Fibroblast of skin of back (primary cell): ENCODE measurements at regions not wholly inside any gene's neighbourhood (a gene's known extent, or its start where the extent isn't known, plus 50 kb on each side); places are given as distances from the start of the nearest gene placed in this dataset.

Experiments used
- DNase-seq: peaks from one replicate; pipeline ENCODE4 v3.0.0-alpha.2; 2013

DNA sequence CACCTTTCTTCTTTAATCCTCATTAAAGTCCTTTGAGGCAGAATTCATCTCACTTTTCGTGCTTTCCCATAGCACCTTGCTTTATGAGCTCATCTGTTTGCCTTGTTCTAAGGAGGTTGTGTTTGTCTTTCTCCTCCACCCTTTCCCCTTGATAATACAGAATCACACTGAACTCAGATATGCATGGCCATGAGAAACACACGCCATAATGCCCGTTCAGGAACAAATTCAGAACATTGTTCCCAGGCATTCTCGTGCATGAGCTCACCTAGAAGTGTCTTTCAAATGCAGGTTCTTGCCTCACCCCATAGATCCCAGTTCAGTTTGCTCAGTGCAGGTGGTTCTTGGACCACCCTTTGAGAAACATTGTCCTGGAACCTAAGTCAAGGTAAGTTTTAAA, 71.1 kb downstream of the TMEM114 start:
- DNase-seq: no peak

DNA sequence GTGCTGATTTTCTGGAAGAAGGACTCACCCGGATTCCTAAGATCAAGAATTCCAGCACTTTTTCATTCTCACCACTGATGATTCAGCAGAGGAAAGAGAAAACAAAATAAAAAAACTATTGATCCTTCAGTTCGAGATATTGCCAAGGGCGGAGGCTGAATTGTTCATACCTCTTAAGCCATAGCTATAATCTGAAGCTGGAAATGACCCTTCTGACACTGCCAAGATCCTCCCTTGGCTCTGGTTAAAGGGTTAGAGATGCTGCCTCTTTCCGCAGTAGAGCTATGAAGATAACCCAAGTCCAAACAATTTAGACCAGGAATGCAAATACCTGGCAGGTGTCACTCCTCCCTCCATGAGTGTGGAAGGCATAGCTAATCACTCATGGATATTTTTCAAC, 73.0 kb downstream of the TMEM114 start:
- DNase-seq: no peak

DNA sequence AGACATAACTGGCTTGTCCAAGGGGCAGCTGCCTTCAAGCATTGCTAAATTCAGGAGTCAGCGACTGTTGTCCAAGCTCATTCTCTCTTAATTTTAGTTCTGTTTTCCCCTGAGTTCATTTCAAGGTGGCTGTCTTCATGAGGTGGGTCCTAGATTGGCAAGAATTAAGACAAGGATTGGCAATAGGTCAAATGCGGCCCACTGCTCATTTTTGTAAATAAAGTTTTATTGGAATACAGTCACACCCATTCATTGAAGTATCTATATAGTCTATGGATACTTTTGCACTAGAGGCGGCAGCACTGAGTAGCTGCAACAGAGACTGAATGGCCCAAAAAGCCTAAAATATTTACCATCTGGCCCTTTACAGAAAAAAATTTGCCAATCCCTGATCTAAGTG, 73.8 kb downstream of the TMEM114 start:
- DNase-seq: no peak

DNA sequence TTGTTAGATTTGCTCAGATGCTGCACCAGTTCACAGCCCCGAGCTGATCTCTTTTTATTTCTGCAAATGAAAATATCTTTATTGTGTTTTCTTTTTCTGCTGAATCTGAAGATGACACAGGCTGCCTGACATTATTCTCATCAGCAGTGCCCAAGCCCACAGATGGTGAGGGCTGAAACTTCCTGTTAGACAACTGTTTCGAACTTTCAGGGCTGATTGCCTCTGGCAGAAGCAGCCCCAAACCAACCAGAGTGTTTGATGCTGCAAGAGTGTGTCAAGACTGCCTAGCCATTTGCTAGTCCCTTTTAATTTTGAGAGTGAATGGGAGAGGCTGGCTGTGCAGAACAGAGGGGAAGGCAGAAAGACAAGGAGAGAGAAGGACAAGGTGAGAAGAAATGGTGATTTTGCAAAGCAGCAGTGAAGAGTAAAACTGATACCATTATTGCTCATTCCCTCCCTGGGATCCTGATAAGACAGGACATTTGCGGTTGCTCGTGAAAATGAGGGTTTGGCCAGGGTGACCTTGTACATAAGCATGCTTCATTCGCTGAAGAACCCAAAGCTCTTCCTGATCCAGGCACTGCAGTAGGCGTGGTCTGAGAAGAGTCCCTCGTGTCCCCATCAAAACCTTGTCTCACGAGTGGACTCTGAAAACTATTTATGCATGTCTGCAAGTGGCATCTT, 77.2 kb downstream of the TMEM114 start:
- no peak for DNase-seq

DNA sequence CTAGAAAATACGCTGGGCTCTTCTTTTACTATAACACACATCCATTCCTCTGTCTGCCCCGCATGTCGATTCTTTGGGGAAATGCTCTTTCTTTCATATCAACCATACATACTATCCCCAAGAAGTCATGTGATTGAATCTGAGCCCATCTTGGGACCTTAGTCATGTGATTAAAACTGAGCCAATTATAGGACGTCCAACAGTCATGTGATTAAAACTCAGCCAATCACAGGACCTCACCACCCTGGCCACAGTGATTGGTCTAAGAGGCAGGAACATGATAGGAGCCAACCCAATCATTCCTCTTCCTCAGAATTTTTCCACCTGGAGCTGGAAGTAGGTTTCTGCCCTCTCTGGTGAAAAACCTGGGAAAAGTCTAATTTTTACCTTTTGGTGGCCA, 78.8 kb downstream of the TMEM114 start:
- no peak for DNase-seq

DNA sequence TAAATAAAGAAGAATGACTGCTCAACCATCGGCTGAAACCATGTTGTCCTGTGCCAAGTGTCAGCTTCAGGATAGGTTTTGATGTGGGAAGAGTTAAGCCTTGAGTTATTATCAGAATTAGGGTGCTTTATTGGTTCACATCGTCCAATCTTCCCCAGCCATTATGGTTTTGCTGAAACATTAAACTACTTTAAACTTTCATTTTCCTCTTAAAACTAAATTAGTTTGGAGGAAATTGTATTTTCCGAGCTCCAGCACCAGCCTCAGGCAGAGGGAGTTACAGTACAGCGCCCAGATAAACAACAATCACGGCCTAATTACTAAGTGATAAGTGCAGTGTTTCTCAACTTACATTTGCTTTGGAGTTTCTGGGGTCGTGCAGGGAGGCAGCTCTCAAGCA, 80.2 kb downstream of the TMEM114 start:
- no peak for DNase-seq

DNA sequence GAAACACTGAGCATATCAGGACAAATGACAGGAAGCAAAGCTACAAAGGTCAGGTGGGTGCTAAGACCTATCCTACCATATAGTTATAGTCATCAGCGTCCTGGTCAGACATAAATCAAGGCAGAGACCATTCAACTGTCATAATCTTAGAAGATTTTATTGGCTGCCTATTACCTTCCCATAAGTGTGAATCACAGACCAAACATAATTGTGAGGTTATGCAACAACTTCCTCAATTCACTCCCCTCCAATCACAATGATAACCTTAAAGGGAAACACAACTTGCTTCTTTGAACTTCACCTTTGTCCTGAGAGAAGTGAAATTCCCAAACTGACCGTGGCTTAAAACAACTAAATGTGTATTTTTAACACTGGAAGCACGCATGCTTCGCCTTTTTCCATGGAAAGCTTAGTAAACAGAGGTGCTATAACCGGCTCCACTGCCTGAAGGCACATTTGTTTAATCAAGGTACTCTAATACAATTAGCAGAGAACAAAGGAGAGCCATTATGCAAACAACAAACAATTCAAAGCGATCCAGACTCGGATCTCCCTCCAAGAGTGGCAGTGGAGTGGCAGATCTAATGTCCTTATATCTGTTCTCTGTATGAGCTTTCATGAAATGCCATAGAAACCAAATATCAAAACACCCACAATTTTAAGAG, 84.9 kb downstream of the TMEM114 start:
- no peak for DNase-seq

DNA sequence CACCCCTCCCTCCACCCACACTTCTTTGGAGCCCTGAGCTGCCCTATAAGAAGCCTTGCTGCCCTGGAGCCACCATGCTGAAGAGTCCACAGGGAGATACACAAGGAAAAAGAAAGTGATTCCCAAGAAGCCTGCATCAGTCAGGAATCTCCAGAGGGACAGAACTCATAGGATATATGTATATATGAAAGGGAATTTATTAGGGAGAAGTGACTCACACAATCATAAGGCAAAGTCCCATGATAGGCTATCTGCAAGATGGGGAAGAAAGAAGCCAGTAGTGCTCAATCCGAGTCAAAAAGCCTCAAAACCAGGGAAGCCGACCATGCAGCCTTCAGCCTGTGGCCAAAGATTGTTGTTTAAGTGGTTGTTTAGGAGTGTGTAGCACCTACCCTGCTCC, 87.9 kb downstream of the TMEM114 start:
- no peak for DNase-seq

DNA sequence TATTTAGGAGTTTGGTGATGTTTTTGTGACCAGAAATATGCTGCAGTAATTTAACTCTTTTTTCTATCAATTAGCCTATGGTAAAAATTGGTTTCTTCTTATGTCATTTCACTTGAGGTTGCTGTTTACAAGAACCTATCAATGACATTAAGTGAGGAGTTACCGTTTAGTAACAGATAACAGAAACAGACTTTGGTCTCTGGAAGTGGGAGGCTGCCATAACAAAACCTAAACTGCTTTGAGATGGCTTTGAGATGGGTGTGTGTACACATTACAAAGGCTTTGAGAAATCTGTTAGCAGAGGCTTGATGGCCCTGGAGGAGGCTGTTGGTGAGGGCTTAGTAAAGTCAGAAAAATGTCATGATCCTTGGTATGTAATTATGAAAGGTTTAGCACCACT, 90.0 kb downstream of the TMEM114 start:
- DNase-seq: no peak

DNA sequence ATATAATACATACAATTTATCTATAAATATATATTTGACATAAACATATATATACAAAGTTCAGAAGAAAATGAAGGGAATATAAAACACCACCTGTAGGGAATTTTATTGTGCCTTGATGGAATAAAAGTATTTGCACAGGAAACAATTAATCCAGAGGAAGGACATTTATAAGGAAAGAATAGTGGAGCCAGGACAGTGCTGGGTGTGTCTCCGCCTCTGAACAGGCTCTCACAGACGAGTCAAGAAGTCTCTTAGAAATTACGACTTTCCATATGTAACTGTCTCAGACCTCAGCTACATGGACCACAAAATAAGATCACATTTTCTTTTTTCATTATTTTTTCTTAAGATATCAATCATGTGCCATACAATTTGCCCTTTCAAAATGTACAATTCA, 93.9 kb downstream of the TMEM114 start:
- DNase-seq: no peak

DNA sequence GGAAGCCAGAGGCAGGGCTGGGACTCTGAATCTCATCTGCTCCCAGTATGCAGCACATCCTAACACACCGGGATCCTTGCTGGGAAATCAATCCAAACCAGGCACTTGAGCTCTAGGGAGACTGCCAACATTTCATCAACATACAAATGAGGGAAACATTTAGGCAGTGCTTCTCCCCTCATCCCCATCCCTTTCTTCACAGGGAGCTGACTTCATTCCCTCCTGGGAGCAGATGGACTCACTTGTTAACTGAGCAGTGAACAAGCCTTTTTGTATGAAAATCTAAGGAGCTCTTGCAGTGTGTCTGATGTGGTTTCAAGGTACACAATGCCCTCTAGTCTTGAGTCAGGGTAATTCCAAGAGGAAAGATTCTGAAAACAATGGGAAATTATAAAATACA, 96.3 kb downstream of the TMEM114 start:
- no peak for DNase-seq

DNA sequence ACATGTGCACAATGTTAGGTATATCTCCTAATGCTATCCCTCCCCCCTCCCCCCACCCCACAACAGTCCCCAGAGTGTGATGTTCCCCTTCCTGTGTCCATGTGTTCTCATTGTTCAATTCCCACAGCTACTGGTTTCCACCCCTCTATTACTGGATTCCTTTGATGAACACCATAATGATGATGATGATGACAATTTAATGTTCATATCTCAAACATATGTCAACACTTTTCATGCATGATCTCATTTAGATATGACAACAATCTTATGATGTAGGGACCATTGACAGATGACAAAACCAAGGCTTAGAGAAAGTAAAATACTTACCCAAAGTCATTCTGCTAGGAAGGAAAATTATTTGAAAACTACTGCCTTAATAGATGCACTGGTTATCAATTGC, 97.6 kb downstream of the TMEM114 start:
- no peak for DNase-seq

DNA sequence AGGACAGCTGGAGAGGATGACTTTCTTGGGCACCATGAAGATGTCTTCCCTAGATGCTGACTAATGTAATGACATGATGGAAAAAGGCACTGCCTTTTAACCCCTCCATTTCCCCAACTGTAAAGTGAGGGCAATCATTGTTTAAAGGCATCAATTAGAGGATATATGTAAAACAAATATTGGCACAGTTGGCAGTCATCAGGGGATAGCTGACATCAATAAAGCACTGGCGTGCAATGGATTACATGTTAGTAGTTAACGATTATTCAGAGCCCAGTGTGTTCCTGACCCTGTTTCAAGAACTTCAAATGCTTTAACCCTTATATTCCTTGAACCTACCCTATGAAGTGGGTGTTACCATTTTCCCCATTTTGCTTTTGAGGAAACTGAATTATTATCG, 100.7 kb downstream of the TMEM114 start:
- DNase-seq: no peak

DNA sequence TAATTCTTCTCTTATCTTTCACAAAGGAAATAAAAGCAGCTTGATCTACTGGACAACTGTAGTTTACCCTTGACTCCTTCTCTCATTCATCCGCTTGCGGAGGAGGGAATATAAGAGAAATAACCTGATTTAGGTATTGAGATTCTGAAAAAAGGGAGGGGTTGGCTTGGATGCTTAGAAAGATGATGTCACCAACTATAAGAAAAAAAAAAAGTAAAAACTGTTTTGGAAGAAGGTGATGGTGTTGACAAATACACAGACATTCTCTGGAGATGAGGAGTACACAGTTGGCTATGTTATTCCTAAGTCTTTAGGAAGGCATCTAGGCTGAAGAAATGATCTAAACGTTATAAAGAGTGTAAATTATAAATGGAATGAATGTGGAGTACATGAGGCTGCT, 103.3 kb downstream of the TMEM114 start:
- DNase-seq: no peak

DNA sequence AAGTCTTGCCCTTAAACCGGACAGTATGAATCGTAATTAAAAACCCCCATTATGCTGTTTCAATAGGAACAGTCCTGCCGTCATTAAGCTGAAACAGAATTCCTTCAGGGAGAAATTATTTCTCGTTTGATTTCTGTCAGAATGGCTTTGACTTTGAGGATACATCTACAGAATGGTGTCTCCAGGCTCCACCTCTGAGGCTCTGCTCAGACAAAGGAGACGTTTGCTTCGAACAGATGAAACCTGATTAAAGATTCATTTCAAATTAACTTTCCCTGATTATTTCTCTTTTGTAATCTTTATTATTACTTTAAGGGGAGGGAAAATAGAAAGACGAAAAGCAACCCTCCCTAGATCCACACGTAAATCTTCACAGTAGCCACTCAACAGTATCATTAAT, 106.9 kb downstream of the TMEM114 start:
- DNase-seq: no peak

DNA sequence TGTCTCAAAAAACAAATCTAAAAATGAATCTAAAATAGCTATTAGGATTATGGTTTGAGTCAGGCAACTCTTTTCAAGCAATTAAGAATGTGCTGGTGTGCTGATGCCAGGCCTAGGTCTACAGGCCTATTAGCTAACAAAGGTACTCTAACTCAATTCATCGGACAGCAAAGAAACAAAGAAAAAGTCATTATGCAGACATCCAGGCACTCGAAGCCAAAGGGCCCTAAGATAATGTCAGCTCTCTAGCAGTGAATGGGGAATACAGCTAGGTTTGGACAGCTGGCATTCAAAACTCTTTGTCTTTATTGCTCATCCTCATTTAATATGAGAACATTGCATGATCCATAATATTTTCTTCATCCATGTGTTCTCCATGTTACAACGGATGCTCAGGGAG, 108.5 kb downstream of the TMEM114 start:
- DNase-seq: no peak

DNA sequence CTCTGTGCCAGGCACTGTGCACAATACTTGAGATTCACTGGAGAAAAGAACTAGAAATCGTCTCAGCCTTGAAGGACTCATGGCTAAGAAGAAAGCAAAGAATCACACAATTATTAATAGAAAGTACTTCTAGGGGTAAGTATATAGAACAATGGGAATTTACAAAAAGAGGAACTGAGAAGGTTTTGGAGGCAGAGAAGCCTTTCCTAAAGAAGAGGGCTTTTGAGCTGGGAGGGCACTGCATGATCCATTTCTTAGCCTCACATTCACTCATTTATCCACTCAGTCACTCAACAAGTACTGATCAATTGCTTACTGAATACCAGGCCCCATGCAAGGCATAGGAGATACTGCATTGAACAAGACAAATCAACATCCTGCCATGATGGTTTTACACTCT, 113.5 kb downstream of the TMEM114 start:
- DNase-seq: no peak

DNA sequence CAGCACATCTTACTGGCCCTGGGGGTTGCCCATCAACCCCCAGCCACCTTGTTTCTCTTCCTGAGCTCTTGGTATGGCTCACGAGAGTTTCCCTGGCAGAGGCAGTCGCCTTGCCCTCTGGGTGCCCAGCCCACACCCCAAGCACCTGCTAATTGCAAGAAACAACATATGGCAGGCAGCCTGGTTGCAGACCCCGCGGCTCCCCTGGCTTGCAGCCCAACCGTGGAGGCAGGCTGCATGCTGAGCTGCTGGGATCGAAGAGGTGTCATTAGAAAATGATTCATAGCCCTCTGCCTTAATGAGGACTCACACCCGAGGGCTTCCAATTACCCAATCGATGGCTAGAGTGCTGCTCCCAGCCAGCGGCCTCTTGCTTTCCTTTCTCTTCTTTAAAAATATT, 115.7 kb downstream of the TMEM114 start:
- no peak for DNase-seq

DNA sequence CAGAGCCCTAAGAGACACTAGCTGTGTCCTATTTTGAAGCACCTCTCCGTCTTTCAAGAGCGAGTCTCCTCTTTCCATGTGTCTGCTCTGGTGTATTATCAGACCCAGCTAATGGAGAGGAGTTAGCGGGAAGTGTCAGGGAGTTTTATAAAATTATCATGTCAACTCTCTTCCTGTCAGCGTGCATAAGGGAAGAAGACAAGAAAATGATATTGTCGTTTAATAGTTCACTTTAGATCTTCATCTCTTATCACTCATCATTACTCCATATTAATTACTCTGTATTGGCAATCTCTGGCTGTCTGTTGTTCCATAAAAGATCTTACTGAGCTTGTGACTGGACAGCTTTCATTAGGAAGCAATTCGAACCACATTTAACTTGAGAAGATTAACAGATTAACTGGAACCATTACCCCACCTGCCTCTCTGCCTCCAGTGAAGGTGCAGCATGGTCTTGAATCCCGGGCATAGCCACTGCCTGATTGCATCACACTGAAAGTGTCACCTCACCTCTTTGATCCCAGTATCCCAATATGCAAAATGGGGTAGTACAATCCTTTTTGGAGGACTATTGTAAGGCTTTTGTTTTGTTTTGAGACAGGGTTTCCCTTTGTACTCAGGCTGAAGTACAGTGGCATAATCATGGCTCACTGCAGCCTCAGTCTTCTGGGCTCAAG, 121.1 kb downstream of the TMEM114 start:
- no peak for DNase-seq

DNA sequence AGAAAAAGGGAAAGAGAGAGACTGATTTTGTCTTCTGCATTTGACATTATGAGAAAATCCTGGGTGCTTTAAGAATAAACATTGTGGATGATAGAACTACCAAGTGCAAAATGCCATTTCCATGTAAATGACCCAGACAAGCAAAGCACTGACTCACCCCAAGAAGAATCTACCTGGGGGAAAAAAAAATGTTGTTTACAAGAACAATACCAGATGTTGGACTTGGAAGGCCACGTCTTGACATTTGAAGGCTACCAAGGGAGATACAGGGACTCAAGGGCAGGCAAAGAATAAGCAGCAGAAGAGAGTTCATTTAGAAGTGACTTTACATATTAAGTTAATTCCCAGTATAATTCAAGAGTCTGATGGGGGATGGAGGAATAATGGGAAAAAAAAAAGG, 125.3 kb downstream of the TMEM114 start:
- no peak for DNase-seq

DNA sequence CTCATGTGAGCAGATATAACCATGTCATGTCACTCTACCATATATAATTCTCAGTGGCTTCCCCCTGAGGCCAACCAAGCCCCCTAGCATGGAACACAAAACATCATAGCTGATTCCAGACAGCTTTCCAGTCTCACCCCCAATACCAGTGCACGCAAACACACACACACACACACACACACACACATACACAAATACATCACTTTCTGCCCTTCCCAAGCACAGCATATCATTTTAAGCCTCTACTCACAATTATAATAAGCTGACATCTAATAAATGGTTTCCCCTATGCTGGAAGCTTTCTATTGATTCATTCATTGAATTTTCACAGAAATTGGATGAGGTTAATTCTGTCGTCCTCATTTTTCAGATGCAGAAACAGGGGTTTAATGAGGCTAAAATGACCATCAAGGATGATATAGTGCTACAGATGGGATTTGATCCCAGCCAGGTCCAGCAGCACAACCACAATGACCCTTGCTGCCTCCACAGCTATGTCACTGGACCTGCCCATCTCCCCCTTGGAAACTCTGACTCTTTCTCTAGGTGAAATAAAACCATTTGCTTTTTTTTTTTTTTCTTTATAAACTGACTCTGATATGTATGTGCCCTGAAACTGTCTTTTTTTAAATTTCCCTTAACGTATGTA, 131.1 kb downstream of the TMEM114 start:
- no peak for DNase-seq

DNA sequence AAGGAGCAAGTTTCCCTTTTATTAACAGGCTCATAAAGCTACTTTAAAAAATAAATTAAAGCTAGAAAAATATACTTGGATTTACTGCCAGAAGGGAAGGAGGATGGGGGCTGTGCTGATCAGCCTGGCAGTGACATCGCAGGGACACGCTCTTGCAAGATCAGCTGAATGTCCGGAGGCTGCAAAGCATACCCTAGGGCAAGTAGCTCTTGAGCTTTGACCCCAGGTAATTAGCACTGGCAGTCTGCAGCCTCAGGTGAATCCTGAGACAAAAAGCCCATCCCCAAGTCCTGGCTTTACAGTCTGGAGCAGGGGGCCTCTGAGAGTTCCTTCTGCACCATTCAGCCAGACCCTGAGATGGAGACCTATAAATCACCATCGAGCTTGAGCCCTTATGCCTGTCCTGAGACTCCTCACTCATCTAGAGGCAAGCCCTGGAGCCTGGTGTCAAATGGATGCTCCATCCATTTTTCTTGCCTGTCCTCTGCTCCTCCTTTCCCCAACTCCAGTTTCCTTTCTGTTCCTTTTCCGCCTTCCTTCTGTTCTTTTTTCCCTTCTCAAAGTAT, 131.7 kb downstream of the TMEM114 start:
- DNase-seq: no peak

DNA sequence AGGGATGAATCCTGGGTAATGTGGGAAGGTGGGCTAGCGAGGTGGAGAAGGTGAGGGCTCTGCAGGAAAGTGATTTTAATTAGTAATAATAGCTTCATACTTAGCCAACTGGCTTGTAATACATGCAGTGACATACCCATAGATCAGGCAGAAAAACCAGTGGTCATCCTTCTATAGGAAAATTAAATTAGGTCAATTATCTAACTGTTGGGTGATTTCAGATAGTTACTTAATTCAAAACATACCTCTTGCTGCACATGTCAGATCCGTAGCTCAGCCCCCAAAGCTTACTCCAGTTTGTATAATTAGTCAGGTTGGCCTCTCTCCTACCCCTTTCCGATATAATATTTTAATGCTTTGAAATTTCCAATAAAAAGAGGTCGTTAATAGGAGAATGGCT, 137.0 kb downstream of the TMEM114 start:
- DNase-seq: no peak
